Ishikawa (cell line): ENCODE measurements at regions not wholly inside any gene's neighbourhood (a gene's known extent, or its start where the extent isn't known, plus 50 kb on each side); places are given as distances from the start of the nearest gene placed in this dataset.

Experiments used
- CEBPB ChIP-seq: IDR thresholded peaks from 2 replicates; pipeline ENCODE4 v1.6.1; 2012
- CREB1 ChIP-seq: IDR thresholded peaks from 2 replicates; pipeline ENCODE4 v1.6.1; 2012; ENCODE audit warnings: low read depth
- EGR1 ChIP-seq: IDR thresholded peaks from 2 replicates; pipeline ENCODE4 v1.6.1; 2012
- EP300 ChIP-seq: IDR thresholded peaks from 2 replicates; pipeline ENCODE4 v1.6.1; 2012; ENCODE audit warnings: borderline replicate concordance
- FOXM1 ChIP-seq: IDR thresholded peaks from 2 replicates; pipeline ENCODE4 v1.6.1; 2012; ENCODE audit warnings: low read depth, borderline replicate concordance
- NFIC ChIP-seq: IDR thresholded peaks from 2 replicates; pipeline ENCODE4 v1.6.1; 2012
- RAD21 ChIP-seq: IDR thresholded peaks from 2 replicates; pipeline ENCODE4 v1.6.1; 2012; ENCODE audit warnings: low read depth
- TAF1 ChIP-seq: IDR thresholded peaks from 2 replicates; pipeline ENCODE4 v1.6.1; 2012; ENCODE audit warnings: low read depth, mild to moderate bottlenecking
- TCF12 ChIP-seq: IDR thresholded peaks from 2 replicates; pipeline ENCODE4 v1.6.1; 2012; ENCODE audit warnings: low read depth
- TEAD4 ChIP-seq: IDR thresholded peaks from 2 replicates; pipeline ENCODE4 v1.6.1; 2012
- YY1 ChIP-seq: IDR thresholded peaks from 2 replicates; pipeline ENCODE4 v1.6.1; 2012; ENCODE audit warnings: low read depth
- ZBTB7A ChIP-seq: IDR thresholded peaks from 2 replicates; pipeline ENCODE4 v1.6.1; 2012; ENCODE audit warnings: low read depth
- TF ChIP-seq, protein P1 (sequence below): IDR thresholded peaks from 2 replicates; pipeline ENCODE4 v1.6.1; 2012
- TF ChIP-seq, protein P2 (sequence below): IDR thresholded peaks from 2 replicates; pipeline ENCODE4 v1.6.1; 2012; ENCODE audit warnings: low read depth, mild to moderate bottlenecking
- TF ChIP-seq, protein P3 (sequence below): IDR thresholded peaks from 2 replicates; pipeline ENCODE4 v1.6.1; 2012

DNA sequence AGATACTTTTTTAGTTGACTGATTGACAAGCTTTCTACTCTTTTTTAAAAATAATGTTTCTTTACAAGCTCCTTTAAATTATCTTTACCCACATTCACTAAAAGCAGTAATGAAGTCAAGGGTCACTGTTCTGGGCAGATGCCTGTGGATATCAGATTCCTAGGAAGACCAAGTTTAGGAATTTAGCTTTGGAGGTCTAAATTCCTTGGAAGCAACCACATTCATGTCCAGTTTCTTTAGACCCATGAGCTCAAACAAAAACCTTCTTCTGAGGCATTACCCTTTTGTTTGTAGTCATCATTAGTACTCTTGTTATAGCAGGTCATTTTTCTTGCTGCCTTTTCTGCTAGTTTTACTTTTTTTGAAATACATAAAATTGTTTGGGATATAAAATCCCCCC is 462.9 kb upstream of the JAG1 start:
- no peak for TF ChIP-seq EGR1
- no peak for TF ChIP-seq CEBPB

GRCh38 chr20:11137688-11138087 is 463.9 kb upstream of the JAG1 start:
- TF ChIP-seq YY1 (no peak), CEBPB (no peak), CREB1 (no peak), NFIC (no peak)

GRCh38 chr20:11140359-11140758 is 466.6 kb upstream of the JAG1 start:
- no peak for TF ChIP-seq CREB1
- TF ChIP-seq, protein P1, sequence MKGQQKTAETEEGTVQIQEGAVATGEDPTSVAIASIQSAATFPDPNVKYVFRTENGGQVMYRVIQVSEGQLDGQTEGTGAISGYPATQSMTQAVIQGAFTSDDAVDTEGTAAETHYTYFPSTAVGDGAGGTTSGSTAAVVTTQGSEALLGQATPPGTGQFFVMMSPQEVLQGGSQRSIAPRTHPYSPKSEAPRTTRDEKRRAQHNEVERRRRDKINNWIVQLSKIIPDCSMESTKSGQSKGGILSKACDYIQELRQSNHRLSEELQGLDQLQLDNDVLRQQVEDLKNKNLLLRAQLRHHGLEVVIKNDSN = no peak
- no peak for TF ChIP-seq TEAD4
- TF ChIP-seq CEBPB = no peak
- TF ChIP-seq NFIC = no peak
- TF ChIP-seq, protein P2, sequence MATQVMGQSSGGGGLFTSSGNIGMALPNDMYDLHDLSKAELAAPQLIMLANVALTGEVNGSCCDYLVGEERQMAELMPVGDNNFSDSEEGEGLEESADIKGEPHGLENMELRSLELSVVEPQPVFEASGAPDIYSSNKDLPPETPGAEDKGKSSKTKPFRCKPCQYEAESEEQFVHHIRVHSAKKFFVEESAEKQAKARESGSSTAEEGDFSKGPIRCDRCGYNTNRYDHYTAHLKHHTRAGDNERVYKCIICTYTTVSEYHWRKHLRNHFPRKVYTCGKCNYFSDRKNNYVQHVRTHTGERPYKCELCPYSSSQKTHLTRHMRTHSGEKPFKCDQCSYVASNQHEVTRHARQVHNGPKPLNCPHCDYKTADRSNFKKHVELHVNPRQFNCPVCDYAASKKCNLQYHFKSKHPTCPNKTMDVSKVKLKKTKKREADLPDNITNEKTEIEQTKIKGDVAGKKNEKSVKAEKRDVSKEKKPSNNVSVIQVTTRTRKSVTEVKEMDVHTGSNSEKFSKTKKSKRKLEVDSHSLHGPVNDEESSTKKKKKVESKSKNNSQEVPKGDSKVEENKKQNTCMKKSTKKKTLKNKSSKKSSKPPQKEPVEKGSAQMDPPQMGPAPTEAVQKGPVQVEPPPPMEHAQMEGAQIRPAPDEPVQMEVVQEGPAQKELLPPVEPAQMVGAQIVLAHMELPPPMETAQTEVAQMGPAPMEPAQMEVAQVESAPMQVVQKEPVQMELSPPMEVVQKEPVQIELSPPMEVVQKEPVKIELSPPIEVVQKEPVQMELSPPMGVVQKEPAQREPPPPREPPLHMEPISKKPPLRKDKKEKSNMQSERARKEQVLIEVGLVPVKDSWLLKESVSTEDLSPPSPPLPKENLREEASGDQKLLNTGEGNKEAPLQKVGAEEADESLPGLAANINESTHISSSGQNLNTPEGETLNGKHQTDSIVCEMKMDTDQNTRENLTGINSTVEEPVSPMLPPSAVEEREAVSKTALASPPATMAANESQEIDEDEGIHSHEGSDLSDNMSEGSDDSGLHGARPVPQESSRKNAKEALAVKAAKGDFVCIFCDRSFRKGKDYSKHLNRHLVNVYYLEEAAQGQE = no peak
- no peak for TF ChIP-seq ZBTB7A
- TF ChIP-seq YY1 = no peak

GRCh38 chr20:11143481-11143880 is 469.7 kb upstream of the JAG1 start:
- TF ChIP-seq FOXM1 (no peak), CEBPB (no peak), EGR1 (no peak), NFIC (no peak), YY1 (no peak), TEAD4 (no peak), TAF1 (no peak), TCF12 (no peak), ZBTB7A (no peak)
- TF ChIP-seq, protein P2 = no peak
- TF ChIP-seq, protein P3, sequence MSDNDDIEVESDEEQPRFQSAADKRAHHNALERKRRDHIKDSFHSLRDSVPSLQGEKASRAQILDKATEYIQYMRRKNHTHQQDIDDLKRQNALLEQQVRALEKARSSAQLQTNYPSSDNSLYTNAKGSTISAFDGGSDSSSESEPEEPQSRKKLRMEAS = no peak
- TF ChIP-seq, protein P1 = no peak

DNA sequence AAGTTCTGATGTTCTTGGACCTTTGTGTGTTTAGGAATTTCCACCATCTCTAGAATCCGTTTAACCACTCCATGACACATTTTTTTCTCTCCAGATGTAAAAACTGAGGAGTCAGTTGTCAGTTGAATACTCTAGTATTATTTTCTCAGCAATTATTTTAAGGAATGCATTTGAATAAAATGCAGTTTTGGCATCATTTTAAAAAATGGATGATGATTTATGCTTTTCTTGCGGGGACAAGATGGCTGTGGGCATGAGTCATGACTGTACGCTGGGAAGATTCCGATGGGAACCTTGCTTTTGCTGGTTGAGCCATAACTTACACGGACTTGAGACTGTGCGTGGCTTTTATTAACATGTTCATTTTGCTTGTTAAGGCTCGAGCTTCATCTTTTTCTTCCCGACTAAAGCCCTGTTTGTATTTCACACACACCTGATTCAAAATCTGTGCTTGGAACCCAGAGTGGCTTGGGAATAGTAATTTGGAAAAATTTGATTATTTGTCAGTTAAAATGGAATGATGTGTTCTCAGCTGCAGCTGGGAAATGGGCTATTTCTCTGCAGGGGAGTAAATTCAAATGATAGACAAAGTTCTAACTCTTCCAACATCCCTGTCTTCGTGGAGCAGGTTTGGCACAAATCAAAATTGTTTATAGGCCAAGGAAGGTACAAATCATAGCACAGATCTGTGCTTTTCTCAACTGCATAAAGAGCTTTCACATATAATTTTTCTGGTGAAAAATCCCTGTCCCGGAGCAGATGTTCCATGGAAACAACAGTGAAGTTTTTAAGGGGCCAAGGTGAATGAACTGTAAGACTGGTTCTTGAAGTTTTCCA is 470.5 kb upstream of the JAG1 start:
- TF ChIP-seq ZBTB7A = no peak
- no peak for TF ChIP-seq TEAD4
- TF ChIP-seq NFIC = no peak
- TF ChIP-seq EGR1 = no peak
- TF ChIP-seq CEBPB = no peak
- no peak for TF ChIP-seq YY1
- TF ChIP-seq RAD21 = no peak
- no peak for TF ChIP-seq CREB1
- TF ChIP-seq FOXM1 = no peak
- TF ChIP-seq, protein P2 = no peak

DNA sequence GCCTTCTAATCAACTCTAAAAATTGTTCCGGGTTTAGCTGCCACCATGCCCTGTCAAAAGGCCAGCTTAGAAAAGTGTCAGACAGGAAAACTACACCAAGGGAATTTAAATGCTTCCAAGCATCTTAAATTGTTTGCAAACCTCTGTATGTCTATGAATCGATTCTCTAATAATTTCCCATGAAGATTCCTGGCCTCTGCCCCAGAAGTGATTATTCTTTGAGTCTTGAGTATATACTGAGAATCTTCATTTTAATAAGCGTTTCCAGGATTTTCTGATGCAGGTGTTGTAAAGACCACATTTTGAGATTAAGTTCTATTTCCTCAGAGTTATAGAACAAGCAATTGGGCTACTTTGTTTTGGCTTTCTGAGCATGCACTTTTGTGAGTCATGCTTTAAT is 471.8 kb upstream of the JAG1 start:
- TF ChIP-seq CREB1 = no peak
- no peak for TF ChIP-seq TCF12
- TF ChIP-seq RAD21 = no peak
- no peak for TF ChIP-seq EP300
- no peak for TF ChIP-seq TAF1
